Right lobe of liver (tissue), 4 donors: ENCODE measurements at regions not wholly inside any gene's neighbourhood (a gene's known extent, or its start where the extent isn't known, plus 50 kb on each side); places are given as distances from the start of the nearest gene placed in this dataset.

Experiments used
- POLR2A ChIP-seq: fragments of 450-650 bp; IDR thresholded peaks from one replicate; pipeline ENCODE4 v1.6.1; 2017; ENCODE audit warnings: antibody characterized with exemption, mild to moderate bottlenecking
- TF ChIP-seq, protein P1 (sequence below), 4 donors: fragments of 200-600 bp in 3 of 4; fragments of 450-650 bp in 1 of 4; IDR thresholded peaks; one replicate each; pipeline versions ENCODE4 v1.5.1 to v1.8.0; 2016 to 2022; ENCODE audit warnings: antibody characterized with exemption in 4 of 4, mild to moderate bottlenecking in 2 of 4
- donor health status: DM: no; HTN: no; CAD: no.
- donor health status: DM: no; HTN: no; CAD: no.
- donor health status: DM: no; HTN: yes; CAD: no.

DNA sequence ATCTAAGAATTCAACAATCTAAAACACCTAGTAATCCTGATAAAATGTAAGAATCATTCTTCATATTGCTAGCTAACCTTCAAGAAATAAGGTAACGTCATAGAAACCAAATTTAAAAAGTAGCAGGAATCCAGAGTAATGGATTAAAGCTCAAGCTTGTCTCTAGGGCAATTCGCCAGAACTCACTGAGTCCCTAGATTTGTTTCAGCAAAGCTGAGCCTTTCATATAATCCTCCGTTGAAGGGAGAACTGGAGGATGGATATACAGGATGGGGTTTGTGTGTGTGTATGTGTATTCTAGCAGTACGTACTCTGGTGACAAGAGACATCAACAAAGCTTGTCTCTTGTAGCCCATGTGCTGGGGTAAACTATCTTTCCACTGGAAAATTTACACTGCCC, 2173.5 kb upstream of the AGA start:
- TF ChIP-seq POLR2A: no peak
- TF ChIP-seq, protein P1, sequence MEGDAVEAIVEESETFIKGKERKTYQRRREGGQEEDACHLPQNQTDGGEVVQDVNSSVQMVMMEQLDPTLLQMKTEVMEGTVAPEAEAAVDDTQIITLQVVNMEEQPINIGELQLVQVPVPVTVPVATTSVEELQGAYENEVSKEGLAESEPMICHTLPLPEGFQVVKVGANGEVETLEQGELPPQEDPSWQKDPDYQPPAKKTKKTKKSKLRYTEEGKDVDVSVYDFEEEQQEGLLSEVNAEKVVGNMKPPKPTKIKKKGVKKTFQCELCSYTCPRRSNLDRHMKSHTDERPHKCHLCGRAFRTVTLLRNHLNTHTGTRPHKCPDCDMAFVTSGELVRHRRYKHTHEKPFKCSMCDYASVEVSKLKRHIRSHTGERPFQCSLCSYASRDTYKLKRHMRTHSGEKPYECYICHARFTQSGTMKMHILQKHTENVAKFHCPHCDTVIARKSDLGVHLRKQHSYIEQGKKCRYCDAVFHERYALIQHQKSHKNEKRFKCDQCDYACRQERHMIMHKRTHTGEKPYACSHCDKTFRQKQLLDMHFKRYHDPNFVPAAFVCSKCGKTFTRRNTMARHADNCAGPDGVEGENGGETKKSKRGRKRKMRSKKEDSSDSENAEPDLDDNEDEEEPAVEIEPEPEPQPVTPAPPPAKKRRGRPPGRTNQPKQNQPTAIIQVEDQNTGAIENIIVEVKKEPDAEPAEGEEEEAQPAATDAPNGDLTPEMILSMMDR (IDR thresholded peaks at IDR 0.05): no peak
